PC-9 (cell line): ENCODE measurements at regions not wholly inside any gene's neighbourhood (a gene's known extent, or its start where the extent isn't known, plus 50 kb on each side); places are given as distances from the start of the nearest gene placed in this dataset.

ENCODE experiments used
- EZH2 ChIP-seq: fragments of 200-600 bp; sonication (generic); IDR thresholded peaks from 2 replicates; pipeline ENCODE4 v1.8.0; 2017; ENCODE audit warnings: antibody characterized with exemption, low read depth
- TF ChIP-seq, protein P1 (sequence below): fragments of 200-600 bp; sonication (generic); conservative IDR thresholded peaks from 2 replicates; pipeline ENCODE4 v1.6.1; 2017; ENCODE audit warnings: mixed run types, antibody characterized with exemption, mild to moderate bottlenecking, moderate library complexity

DNA sequence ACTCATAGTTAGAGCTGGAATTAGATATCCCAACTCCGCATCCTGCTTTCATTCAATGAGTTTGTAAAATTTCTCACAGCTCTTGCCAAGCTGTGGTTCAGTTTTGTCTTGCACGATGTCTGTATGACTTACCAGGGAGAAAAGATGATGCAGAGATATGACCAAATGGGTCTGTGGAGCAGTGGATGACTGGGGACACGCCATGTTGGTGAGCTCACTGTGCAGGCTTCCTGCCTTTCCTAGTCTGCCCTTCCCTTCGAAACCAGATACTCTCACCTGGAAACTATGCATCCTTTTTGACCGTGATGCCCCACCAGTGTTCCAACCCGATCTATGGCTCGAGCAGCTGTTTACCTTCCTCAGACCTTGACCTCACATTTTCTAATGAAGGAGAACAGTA, 262.7 kb upstream of the BMP2 start:
- TF ChIP-seq, protein P1, sequence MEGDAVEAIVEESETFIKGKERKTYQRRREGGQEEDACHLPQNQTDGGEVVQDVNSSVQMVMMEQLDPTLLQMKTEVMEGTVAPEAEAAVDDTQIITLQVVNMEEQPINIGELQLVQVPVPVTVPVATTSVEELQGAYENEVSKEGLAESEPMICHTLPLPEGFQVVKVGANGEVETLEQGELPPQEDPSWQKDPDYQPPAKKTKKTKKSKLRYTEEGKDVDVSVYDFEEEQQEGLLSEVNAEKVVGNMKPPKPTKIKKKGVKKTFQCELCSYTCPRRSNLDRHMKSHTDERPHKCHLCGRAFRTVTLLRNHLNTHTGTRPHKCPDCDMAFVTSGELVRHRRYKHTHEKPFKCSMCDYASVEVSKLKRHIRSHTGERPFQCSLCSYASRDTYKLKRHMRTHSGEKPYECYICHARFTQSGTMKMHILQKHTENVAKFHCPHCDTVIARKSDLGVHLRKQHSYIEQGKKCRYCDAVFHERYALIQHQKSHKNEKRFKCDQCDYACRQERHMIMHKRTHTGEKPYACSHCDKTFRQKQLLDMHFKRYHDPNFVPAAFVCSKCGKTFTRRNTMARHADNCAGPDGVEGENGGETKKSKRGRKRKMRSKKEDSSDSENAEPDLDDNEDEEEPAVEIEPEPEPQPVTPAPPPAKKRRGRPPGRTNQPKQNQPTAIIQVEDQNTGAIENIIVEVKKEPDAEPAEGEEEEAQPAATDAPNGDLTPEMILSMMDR, result no peak
- no peak for TF ChIP-seq EZH2
